ENCODE measurements at regions not wholly inside any gene's neighbourhood (a gene's known extent, or its start where the extent isn't known, plus 50 kb on each side); places are given as distances from the start of the nearest gene placed in this dataset.
A peak's percentile ranks its signal among the peaks of the same experiment; 100 is the strongest.

- TF ChIP-seq ZFX (IDR thresholded peaks at IDR 0.05; ENCODE audit: borderline replicate concordance) = no peak
- no peak for TF ChIP-seq CTCF (IDR thresholded peaks at IDR 0.05)
- H3K27ac ChIP-seq = no peak overlapping the region
Measured at GRCh38 chr13:63651394-63651793, 2235.7 kb upstream of the PCDH20 start.

- TF ChIP-seq CTCF (IDR thresholded peaks at IDR 0.05) (no peak), ZFX (IDR thresholded peaks at IDR 0.05; ENCODE audit: borderline replicate concordance) (no peak)
- H3K27ac ChIP-seq = no peak overlapping the region
Measured at GRCh38 chr13:63643543-63643942, 2227.9 kb upstream of the PCDH20 start.

DNA sequence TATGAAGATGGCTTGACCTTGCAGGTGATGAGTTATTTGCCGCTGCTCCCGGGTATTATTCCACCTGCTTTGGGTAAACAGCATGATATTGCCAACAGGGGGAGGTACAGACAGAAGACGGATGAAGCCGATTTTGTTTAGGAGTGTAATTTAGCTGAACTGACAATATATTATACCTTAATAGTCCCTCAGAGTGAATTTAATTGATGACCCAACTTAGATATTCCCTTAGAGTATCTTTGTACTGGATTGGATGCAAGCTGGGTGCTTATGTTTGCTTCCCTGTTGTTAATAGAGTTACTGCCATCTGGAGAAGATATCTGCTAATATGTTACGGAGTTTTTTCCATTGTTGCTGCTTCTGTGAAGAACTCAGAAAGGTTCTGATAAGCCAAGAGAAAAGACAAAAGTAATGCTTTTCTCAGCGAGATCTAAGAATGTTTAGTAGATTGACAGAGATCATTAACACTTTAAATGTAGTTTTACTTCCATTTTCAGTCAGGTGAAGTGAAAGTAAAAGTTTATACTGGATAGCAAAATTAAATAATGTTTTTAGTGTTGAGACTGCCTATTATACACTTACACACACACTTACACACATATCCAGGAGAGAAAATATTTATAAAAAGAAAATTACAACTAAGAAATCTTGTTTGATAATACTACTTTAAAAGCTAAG lies 2220.8 kb upstream of the PCDH20 start:
- H3K27ac ChIP-seq = no peak overlapping the region
- TF ChIP-seq CTCF (IDR thresholded peaks at IDR 0.05) = peak; percentile 57
- TF ChIP-seq ZFX (IDR thresholded peaks at IDR 0.05; ENCODE audit: borderline replicate concordance) = no peak

GRCh38 chr13:63632321-63632720 lies 2216.7 kb upstream of the PCDH20 start:
- TF ChIP-seq CTCF (IDR thresholded peaks at IDR 0.05) (no peak), ZFX (IDR thresholded peaks at IDR 0.05; ENCODE audit: borderline replicate concordance) (no peak)
- no peak overlapping the region for H3K27ac ChIP-seq

GRCh38 chr13:63631006-63631405 lies 2215.4 kb upstream of the PCDH20 start:
- no peak for TF ChIP-seq ZFX (IDR thresholded peaks at IDR 0.05; ENCODE audit: borderline replicate concordance)
- no peak for TF ChIP-seq CTCF (IDR thresholded peaks at IDR 0.05)

DNA sequence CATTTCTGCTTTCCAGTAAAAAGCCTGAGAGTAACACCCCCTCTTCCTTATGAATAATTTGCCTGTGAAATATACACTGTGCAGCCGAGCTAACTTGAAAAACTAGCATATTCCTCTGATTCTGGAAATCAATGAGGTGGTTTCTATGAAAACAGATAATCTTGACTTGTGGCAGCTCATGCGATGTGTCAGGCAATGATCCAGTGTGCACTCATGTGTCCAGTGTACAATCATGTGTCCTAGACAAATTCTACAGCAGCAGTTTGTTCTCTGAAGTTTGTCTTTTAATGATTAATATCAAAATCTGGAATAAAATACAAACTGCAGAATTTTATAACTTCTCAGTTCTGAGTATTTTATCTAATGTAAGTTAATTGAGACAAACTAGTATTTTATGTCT lies 2213.9 kb upstream of the PCDH20 start:
- H3K27ac ChIP-seq = no peak overlapping the region
- TF ChIP-seq ZFX (IDR thresholded peaks at IDR 0.05; ENCODE audit: borderline replicate concordance) (no peak), CTCF (IDR thresholded peaks at IDR 0.05) (no peak)

More at GRCh38 chr13:63631006-63631405, 2215.4 kb upstream of the PCDH20 start:
- H3K27ac ChIP-seq = no peak overlapping the region

- TF ChIP-seq CTCF (IDR thresholded peaks at IDR 0.05) (no peak), ZFX (IDR thresholded peaks at IDR 0.05; ENCODE audit: borderline replicate concordance) (no peak)
Measured at GRCh38 chr13:63628310-63628709, 2212.7 kb upstream of the PCDH20 start.

More at GRCh38 chr13:63628310-63628709, 2212.7 kb upstream of the PCDH20 start:
- H3K27ac ChIP-seq = no peak overlapping the region

Data from 22Rv1 (cell line).